NCI-H2171 (cell line): ENCODE measurements at regions not wholly inside any gene's neighbourhood (a gene's known extent, or its start where the extent isn't known, plus 50 kb on each side); places are given as distances from the start of the nearest gene placed in this dataset.

ENCODE experiments used
- DNase-seq: peaks from one replicate; lab custom pipeline; 2025; lab: John Stamatoyannopoulos, UW

- no peak for DNase-seq
Observed at GRCh38 chr5:164844348-164844747, 1338.9 kb downstream of the MAT2B start.

DNA sequence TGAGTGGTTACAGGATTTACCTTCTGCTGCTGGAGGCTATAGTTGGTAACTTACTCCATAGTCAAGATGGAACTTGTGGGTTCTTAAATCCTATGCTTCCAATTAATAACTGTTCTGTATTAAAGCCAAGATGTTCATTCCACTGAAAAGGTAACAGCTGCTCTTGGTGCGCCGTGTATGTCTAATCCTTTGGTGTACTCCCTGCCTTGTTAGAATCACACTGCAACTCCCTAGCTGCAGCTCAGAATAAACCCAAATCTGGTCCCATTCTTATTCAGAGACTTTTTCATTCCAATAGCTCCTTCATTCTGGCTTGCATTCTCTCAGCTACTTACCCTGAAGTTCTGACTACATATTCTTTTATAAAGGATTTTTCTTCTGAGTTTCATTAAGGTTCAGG is 1355.5 kb downstream of the MAT2B start:
- no peak for DNase-seq

- no peak for DNase-seq
Observed at GRCh38 chr5:164861610-164862009, 1356.2 kb downstream of the MAT2B start.

- DNase-seq, result no peak
Observed at GRCh38 chr5:164868761-164869160, 1363.3 kb downstream of the MAT2B start.

- no peak for DNase-seq
Observed at GRCh38 chr5:164869325-164869724, 1363.9 kb downstream of the MAT2B start.

DNA sequence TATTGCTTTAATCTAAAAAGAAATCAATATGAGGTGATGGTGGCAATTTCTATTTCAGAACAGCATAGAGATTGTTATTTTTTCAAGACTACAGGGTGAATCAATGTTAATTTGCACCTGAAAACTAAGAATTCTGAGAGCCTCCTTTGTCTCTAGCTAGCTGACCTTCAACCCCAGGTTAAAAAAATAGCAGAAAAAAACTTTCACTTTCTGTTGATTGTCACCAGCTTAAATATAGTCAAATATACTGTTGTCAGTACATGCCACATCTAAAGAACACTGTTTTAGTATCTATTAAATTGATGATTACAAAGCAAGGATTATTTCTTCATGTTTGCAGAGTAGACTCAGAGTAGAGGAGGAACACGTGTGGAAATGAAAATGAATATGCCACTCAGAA is 1371.4 kb downstream of the MAT2B start:
- DNase-seq, result no peak

DNA sequence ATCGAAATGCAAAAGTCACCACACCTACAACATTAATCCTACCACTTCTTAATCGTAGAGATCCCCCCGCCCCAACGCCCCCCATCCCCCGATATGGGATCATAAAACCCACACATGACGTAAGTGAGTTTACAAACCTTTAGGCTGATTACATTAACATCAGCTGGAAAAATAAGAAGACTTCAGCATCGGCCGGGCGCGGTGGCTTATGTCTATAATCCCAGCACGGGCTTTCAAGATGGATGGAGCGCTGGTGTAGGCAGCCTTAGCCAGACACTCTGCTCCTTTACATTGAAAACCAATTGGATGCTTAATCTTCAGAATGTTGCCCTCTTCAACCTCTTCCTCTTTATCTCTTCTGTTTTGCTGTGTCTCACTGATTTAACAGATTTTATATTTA is 1376.0 kb downstream of the MAT2B start:
- DNase-seq, result no peak

DNA sequence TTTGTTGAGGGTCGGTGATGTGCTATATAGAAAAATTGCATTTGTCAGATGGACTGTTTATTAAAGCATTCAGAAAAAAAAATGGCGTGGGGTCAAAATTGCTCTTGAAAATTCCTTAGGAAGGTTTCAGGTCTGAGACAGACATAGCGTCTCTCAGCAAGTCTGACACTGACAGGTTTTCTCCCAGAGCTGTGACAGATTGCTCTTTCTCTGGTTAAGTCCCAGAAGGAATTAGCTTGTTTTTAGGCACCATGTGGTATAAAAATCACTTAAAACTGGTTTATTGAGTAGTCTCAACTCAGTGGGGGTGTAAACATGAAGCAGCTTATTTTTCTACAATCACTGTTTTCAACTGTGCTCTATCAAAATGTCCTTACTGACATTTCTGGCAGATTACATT is 1379.8 kb downstream of the MAT2B start:
- DNase-seq, result no peak

- no peak for DNase-seq
Observed at GRCh38 chr5:164893071-164893470, 1387.7 kb downstream of the MAT2B start.

DNA sequence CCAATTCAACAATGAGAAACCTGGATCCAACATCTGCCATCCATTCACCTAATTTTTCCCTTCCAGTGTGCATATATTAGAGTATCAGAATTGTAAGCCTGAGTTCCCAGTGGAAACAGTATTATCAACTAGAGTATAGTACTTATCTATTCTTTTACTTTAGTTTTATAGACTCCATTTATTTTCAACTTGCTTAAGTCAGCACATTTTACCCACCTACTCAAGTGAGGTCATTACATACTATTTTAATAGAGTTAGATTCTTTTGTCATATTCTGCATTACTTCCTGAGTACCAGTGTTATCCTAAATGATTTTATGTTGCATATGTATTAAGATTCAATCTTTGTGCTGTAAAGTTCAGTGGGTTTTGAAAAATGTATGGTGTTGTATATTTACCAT is 1393.3 kb downstream of the MAT2B start:
- DNase-seq, result no peak

- no peak for DNase-seq
Observed at GRCh38 chr5:164909673-164910072, 1404.3 kb downstream of the MAT2B start.

DNA sequence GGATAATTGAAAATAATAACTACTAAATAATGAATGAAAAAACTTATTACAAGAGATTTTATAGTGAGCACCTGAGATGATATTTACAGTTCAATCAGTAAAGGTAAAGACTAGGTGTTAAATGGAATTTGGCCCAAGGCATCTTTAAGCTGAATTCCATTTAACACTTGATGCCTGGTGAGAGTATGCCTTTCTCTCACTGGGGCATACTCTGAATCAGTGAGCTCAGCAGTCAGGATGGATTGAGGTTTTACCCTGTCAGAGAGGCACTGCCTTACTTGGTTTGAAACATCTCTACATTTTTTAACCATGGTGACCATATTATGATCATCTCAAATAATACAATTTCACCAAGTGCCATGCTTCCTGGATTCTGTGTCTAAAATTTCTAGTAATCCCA is 1416.3 kb downstream of the MAT2B start:
- DNase-seq, result no peak

- no peak for DNase-seq
Observed at GRCh38 chr5:164934039-164934438, 1428.6 kb downstream of the MAT2B start.

GRCh38 chr5:164934561-164934960 is 1429.1 kb downstream of the MAT2B start:
- DNase-seq, result no peak

DNA sequence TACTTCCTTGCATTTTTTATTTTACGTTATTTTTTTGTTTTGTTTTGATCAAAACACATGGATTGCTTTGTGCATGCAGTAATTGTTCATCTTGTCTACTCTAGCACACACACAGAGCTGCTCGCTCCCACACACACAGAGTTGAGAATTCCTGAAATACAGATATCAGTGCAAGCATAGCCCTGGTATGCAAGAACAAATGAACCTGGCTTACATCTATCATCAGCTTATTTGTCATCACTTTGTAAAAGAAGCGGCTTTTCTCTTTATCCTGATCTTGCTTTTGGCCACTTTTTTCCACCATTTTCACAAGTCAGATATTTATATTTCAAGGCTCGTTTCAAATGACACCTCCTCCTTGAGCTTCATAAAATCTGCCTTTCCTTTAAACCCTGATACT is 1435.7 kb downstream of the MAT2B start:
- no peak for DNase-seq

GRCh38 chr5:164950927-164951326 is 1445.5 kb downstream of the MAT2B start:
- no peak for DNase-seq

GRCh38 chr5:164951570-164951969 is 1446.2 kb downstream of the MAT2B start:
- no peak for DNase-seq

- DNase-seq, result no peak
Observed at GRCh38 chr5:164958688-164959087, 1453.3 kb downstream of the MAT2B start.

DNA sequence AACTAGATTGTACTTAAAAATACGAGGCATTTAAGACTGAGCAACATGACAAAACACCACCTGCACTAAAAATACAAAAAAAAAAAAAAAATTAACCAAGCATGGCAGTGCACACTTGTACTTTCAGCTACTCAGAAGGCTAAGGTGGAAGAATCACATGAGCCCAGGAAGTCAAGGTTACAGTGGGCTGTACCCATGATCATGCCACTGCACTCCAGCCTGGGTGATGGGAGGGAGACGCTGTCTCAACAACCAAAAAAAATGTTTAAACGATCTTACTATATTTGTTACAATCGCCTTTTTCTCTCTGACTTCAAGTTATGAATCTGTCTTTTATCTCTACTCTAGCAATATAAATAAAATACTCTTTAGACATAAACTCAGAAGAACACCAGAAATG is 1454.3 kb downstream of the MAT2B start:
- no peak for DNase-seq

DNA sequence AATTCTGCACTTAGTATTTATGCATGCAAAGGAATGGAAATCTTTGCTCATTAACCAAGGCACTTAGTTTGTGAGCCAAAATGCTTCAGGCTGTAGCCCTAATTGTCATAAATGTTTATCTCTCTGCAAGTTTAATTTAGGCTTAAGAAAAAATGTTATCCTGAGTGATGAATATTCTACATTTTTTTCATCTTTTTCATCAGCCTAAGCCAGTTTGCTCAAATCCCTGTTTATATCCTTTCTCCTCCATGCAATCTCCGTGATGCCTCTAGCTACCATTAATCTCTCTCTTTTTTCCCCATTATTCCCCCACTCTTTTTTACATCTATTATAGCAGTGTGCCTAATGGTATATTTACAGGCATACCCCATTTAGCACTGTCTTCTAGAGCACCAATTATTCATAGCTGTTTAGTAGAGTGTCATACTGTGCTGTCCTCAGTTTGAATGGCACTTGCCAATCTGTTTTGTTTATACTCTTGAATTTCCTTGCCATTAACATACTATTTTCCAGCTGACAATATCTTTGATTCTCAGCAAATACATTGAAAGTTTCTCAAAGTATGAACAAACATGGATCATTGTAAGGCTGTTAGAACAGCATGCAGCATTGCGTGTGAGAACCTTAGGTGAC is 1457.0 kb downstream of the MAT2B start:
- DNase-seq, result no peak

DNA sequence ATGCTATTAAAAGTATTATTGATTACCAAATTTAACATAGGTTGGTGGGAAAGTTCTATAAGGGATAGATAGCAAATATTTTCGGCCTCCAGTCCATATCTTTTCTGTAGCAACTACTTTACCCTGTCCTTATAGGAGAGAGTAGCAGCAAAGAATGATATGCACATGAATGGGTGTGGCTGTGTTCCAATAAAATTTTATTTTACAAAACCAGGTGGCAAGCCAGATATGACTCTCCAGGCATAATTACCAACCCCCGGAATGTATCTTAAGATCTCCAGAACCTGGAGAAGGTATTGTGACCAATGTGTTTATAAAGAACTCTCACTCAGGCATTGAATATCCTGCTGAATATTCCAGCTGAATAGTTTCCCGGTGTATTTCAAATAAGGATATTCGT is 1461.2 kb downstream of the MAT2B start:
- DNase-seq, result no peak

- no peak for DNase-seq
Observed at GRCh38 chr5:164967354-164967753, 1461.9 kb downstream of the MAT2B start.

- no peak for DNase-seq
Observed at GRCh38 chr5:164972973-164973372, 1467.6 kb downstream of the MAT2B start.

GRCh38 chr5:164975986-164976385 is 1470.6 kb downstream of the MAT2B start:
- DNase-seq, result no peak

GRCh38 chr5:164980480-164980879 is 1475.1 kb downstream of the MAT2B start:
- DNase-seq, result no peak
